ENCODE measurements at regions not wholly inside any gene's neighbourhood (a gene's known extent, or its start where the extent isn't known, plus 50 kb on each side); places are given as distances from the start of the nearest gene placed in this dataset.

- DNase-seq (no peak), ATAC-seq (ENCODE audit: low FRiP score in 2 of 2) (no peak)
- Histone ChIP-seq H3K9me3 (no peaks in the 10 kb centered on the region), H3K4me1 (no peaks in the 10 kb centered on the region), H3K4me3 (no peak overlapping the region), H3K27ac (no peak overlapping the region), H3K36me3 (no peaks in the 10 kb centered on the region), H3K27me3 (no peaks in the 10 kb centered on the region)
- TF ChIP-seq CTCF (IDR thresholded peaks at IDR 0.05) (no peak), POLR2AphosphoS5 (IDR thresholded peaks at IDR 0.05) (no peak), POLR2A (IDR thresholded peaks at IDR 0.05) (no peak)
- 81 to 88% methylated on average over 6 of the region's 6 CpGs for WGBS, 2 donors
Observed at GRCh38 chr7:47682874-47683273, 101.0 kb upstream of the TNS3 start.

GRCh38 chr7:47681249-47681810 is 99.4 kb upstream of the TNS3 start:
- H3K36me3 ChIP-seq = no peaks in the 10 kb centered on the region
- DNase-seq (no peak), ATAC-seq (ENCODE audit: low FRiP score in 2 of 2) (no peak)
- H3K27me3 ChIP-seq = no peaks in the 10 kb centered on the region
- H3K4me1 ChIP-seq = no peaks in the 10 kb centered on the region
- peaks cover 0 to 2% (median 0%) of the 10 kb centered on the region in 4 donors for H3K9me3 ChIP-seq
- H3K4me3 ChIP-seq = no peak overlapping the region
- 90 to 94% methylated on average over 8 of the region's 8 CpGs for whole genome bisulfite sequencing, 2 donors
- TF ChIP-seq CTCF (IDR thresholded peaks at IDR 0.05) = no peak
- TF ChIP-seq POLR2A (IDR thresholded peaks at IDR 0.05) = no peak
- no peak for TF ChIP-seq POLR2AphosphoS5 (IDR thresholded peaks at IDR 0.05)
- no peak for TF ChIP-seq EP300 (IDR thresholded peaks at IDR 0.05)
- H3K27ac ChIP-seq = no peak overlapping the region

GRCh38 chr7:47678641-47679380 is 96.9 kb upstream of the TNS3 start:
- H3K4me3 ChIP-seq = no peak overlapping the region
- ATAC-seq (ENCODE audit: low FRiP score in 2 of 2) (no peak), DNase-seq (no peak)
- H3K36me3 ChIP-seq = no peaks in the 10 kb centered on the region
- H3K27ac ChIP-seq = no peak overlapping the region
- no peaks in the 10 kb centered on the region for H3K27me3 ChIP-seq
- H3K9me3 ChIP-seq = peaks cover 0 to 2% (median 0%) of the 10 kb centered on the region in 4 donors
- no peak for TF ChIP-seq POLR2AphosphoS5 (IDR thresholded peaks at IDR 0.05)
- TF ChIP-seq POLR2A (IDR thresholded peaks at IDR 0.05) = no peak
- TF ChIP-seq EP300 (IDR thresholded peaks at IDR 0.05) = no peak
- TF ChIP-seq CTCF (IDR thresholded peaks at IDR 0.05) = no peak
- 90 to 96% methylated on average over 5 to 6 of the region's 6 CpGs for WGBS, 2 donors
- no peaks in the 10 kb centered on the region for H3K4me1 ChIP-seq

- ATAC-seq (ENCODE audit: low FRiP score in 2 of 2) = peak in 1 of 2 donors; percentile 18
- TF ChIP-seq EP300 (IDR thresholded peaks at IDR 0.05) (no peak), POLR2A (IDR thresholded peaks at IDR 0.05) (no peak), POLR2AphosphoS5 (IDR thresholded peaks at IDR 0.05) (no peak), CTCF (IDR thresholded peaks at IDR 0.05) (no peak)
Observed at GRCh38 chr7:47677664-47678063, 95.8 kb upstream of the TNS3 start.

More at GRCh38 chr7:47677664-47678063, 95.8 kb upstream of the TNS3 start:
- Histone ChIP-seq H3K36me3 (no peaks in the 10 kb centered on the region), H3K4me1 (no peaks in the 10 kb centered on the region), H3K27me3 (no peaks in the 10 kb centered on the region), H3K4me3 (no peak overlapping the region), H3K27ac (peak overlapping the region in 1 of 4 donors; percentile 41), H3K9me3 (peaks cover 0 to 2% (median 0%) of the 10 kb centered on the region in 4 donors)
- 86 to 87% methylated on average over 1 of the region's 1 CpG for WGBS, 2 donors
- no peak for DNase-seq
